NB4 (cell line): ENCODE measurements at regions not wholly inside any gene's neighbourhood (a gene's known extent, or its start where the extent isn't known, plus 50 kb on each side); places are given as distances from the start of the nearest gene placed in this dataset.

Source experiments
- CTCF ChIP-seq: IDR thresholded peaks from one replicate; pipeline ENCODE4 v1.5.1; 2012; ENCODE audit warnings: low read depth, low read length
- MAX ChIP-seq: IDR thresholded peaks from 2 replicates; pipeline ENCODE4 v1.6.1; 2011; ENCODE audit warnings: low read depth, low read length
- MYC ChIP-seq: IDR thresholded peaks from 2 replicates; pipeline ENCODE4 v1.6.1; 2011; ENCODE audit warnings: low read depth, low read length
- POLR2A ChIP-seq: IDR thresholded peaks from 2 replicates; pipeline ENCODE4 v1.6.1; 2011; ENCODE audit warnings: mild to moderate bottlenecking; ENCODE audit not compliant: insufficient read length; ENCODE audit errors: extremely low read depth

GRCh38 chr7:142669074-142669654 is 80.1 kb upstream of the PRSS1 start:
- TF ChIP-seq CTCF (peak; percentile 43), POLR2A (no peak), MAX (no peak), MYC (no peak)
